HG02798 (cell line): ENCODE measurements at regions not wholly inside any gene's neighbourhood (a gene's known extent, or its start where the extent isn't known, plus 50 kb on each side); places are given as distances from the start of the nearest gene placed in this dataset.
A peak's percentile ranks its signal among the peaks of the same experiment; 100 is the strongest.

Source experiments
- ATAC-seq: cut with Tn5 transposase; IDR thresholded peaks from one replicate; pipeline ENCODE4 v1.9.1; 2021; ENCODE audit warnings: mild to moderate bottlenecking; ENCODE audit not compliant: unreplicated experiment, poor library complexity

GRCh38 chr20:16178546-16179135, 394.6 kb downstream of the KIF16B start:
- no peak for ATAC-seq

- peak; percentile 74 for ATAC-seq
These were observed 397.8 kb downstream of the KIF16B start for GRCh38 chr20:16175322-16175961.

- ATAC-seq = no peak
These were observed 398.9 kb downstream of the KIF16B start for GRCh38 chr20:16174311-16174710.

- no peak for ATAC-seq
These were observed 400.2 kb downstream of the KIF16B start for GRCh38 chr20:16173044-16173443.

- ATAC-seq = no peak
These were observed 402.1 kb downstream of the KIF16B start for GRCh38 chr20:16171180-16171579.

- ATAC-seq = no peak
These were observed 402.8 kb downstream of the KIF16B start for GRCh38 chr20:16170406-16170971.

- ATAC-seq = no peak
These were observed 405.7 kb downstream of the KIF16B start for GRCh38 chr20:16167423-16168130.

GRCh38 chr20:16166737-16167136, 406.5 kb downstream of the KIF16B start:
- ATAC-seq = no peak

GRCh38 chr20:16158976-16159286, 414.3 kb downstream of the KIF16B start:
- ATAC-seq = peak; percentile 33

GRCh38 chr20:16158090-16158975, 414.9 kb downstream of the KIF16B start:
- peak; percentile 85 for ATAC-seq

GRCh38 chr20:16147916-16148315, 425.3 kb downstream of the KIF16B start:
- ATAC-seq = no peak

- ATAC-seq = no peak
These were observed 426.0 kb downstream of the KIF16B start for GRCh38 chr20:16147216-16147615.

- ATAC-seq = no peak
These were observed 427.3 kb downstream of the KIF16B start for GRCh38 chr20:16145919-16146318.

- no peak for ATAC-seq
These were observed 429.7 kb downstream of the KIF16B start for GRCh38 chr20:16143596-16143995.

GRCh38 chr20:16135630-16136029, 437.6 kb downstream of the KIF16B start:
- no peak for ATAC-seq

GRCh38 chr20:16132036-16132798, 441.0 kb downstream of the KIF16B start:
- ATAC-seq = no peak

GRCh38 chr20:16129411-16129810, 443.8 kb downstream of the KIF16B start:
- ATAC-seq = no peak

- ATAC-seq = no peak
These were observed 444.6 kb downstream of the KIF16B start for GRCh38 chr20:16128538-16129106.

GRCh38 chr20:16125816-16126215, 447.4 kb downstream of the KIF16B start:
- no peak for ATAC-seq
